ENCODE measurements at regions not wholly inside any gene's neighbourhood (a gene's known extent, or its start where the extent isn't known, plus 50 kb on each side); places are given as distances from the start of the nearest gene placed in this dataset.

GRCh38 chr20:57894522-57894921 lies 184.7 kb upstream of the PMEPA1 start:
- no peak overlapping the region for H2BK12ac ChIP-seq (ENCODE audit: insufficient read length, low read depth, low read length)
- H3T11ph ChIP-seq (ENCODE audit: low read length): no peak overlapping the region
- H2AK5ac ChIP-seq (ENCODE audit: insufficient read length, low read length): no peak overlapping the region
- H3K27ac ChIP-seq (ENCODE audit: insufficient read length, low read depth, low read length): no peak overlapping the region
- no peaks in the 10 kb centered on the region for H3K4me1 ChIP-seq (ENCODE audit: insufficient read depth, low read length)
- H3K14ac ChIP-seq (ENCODE audit: insufficient read depth, low read length): no peak overlapping the region
- peaks cover 13% of the 10 kb centered on the region for H3K27me3 Mint-ChIP-seq (ENCODE audit: low read depth)
- H3K4me1 Mint-ChIP-seq: peaks cover 18 to 27% of the 10 kb centered on the region in 2 experiments
- no peak overlapping the region for H2AFZ ChIP-seq (ENCODE audit: low read length)
- H3K9me3 ChIP-seq (ENCODE audit: control insufficient read depth, low read depth, low read length): no peaks in the 10 kb centered on the region
- H3K9ac ChIP-seq (ENCODE audit: extremely low read depth, insufficient read length, low read length): no peak overlapping the region
- no peak overlapping the region for H4K91ac ChIP-seq (ENCODE audit: insufficient read length, low read depth, low read length)
- H3K79me2 ChIP-seq (ENCODE audit: insufficient read depth, low read length): no peaks in the 10 kb centered on the region
- no peaks in the 10 kb centered on the region for H3K79me1 ChIP-seq (ENCODE audit: insufficient read depth, low read depth, low read length, poor library complexity, severe bottlenecking)
- no peak overlapping the region for H3K4ac ChIP-seq (ENCODE audit: low read depth, low read length)
- H3K23ac ChIP-seq (ENCODE audit: insufficient read length, low read depth, low read length): no peak overlapping the region
- no peak overlapping the region for H3K18ac ChIP-seq (ENCODE audit: insufficient read length, low read depth, low read length)
- H3K27me3 ChIP-seq (ENCODE audit: insufficient read depth, low read length): 0 out of 2 replicates have a peak, but pooled peaks cover 2% of the 10 kb centered on the region
- TF ChIP-seq CTCF (conservative IDR thresholded peaks at IDR 0.05): no peak
- no peak overlapping the region for H2BK20ac ChIP-seq (ENCODE audit: low read depth, low read length, poor library complexity, severe bottlenecking)
- H3K27ac Mint-ChIP-seq: no peak overlapping the region; a peak in 1 of 7 replicates
- H3K36me3 Mint-ChIP-seq (ENCODE audit: insufficient read depth in 1 of 3, low read depth in 3 of 3): no peaks in the 10 kb centered on the region
- no peak overlapping the region for H3K56ac ChIP-seq (ENCODE audit: insufficient read length, low read depth, low read length)
- no peak overlapping the region for H4K8ac ChIP-seq (replicated peaks; ENCODE audit: insufficient read length, low read depth, low read length)
- no peak overlapping the region for H3K4me3 Mint-ChIP-seq
- no peak overlapping the region for H4K5ac ChIP-seq (ENCODE audit: insufficient read length, low read depth, low read length)
- no peak overlapping the region for H2BK5ac ChIP-seq (ENCODE audit: insufficient read length, low read length)
- no peak overlapping the region for H3K4me2 ChIP-seq (ENCODE audit: insufficient read depth, insufficient read length, low read length)
- no peaks in the 10 kb centered on the region for H4K20me1 ChIP-seq (ENCODE audit: control insufficient read depth, insufficient read depth, insufficient read length)
- H2BK15ac ChIP-seq (ENCODE audit: low read depth, low read length): no peak overlapping the region
- H3K23me2 ChIP-seq (ENCODE audit: insufficient read length, low read depth, low read length, poor library complexity, severe bottlenecking): no peaks in the 10 kb centered on the region
- no peaks in the 10 kb centered on the region for H3K9me3 Mint-ChIP-seq
- no peak overlapping the region for H2BK120ac ChIP-seq (ENCODE audit: low read depth, low read length, poor library complexity, severe bottlenecking)
- DNase-seq: no peak
